Neural progenitor cell (in vitro differentiated cells): ENCODE measurements at regions not wholly inside any gene's neighbourhood (a gene's known extent, or its start where the extent isn't known, plus 50 kb on each side); places are given as distances from the start of the nearest gene placed in this dataset.

ENCODE experiments used
- CTCF ChIP-seq: fragments of 200-600 bp; sonication (generic); IDR thresholded peaks from 2 replicates; pipeline ENCODE4 v1.5.1; 2017; ENCODE audit warnings: antibody characterized with exemption, mild to moderate bottlenecking
- EZH2 ChIP-seq: fragments of 200-600 bp; sonication (generic); IDR thresholded peaks from 2 replicates; pipeline ENCODE4 v1.6.1; 2017; ENCODE audit warnings: antibody characterized with exemption, mild to moderate bottlenecking, moderate library complexity
- EZH2phosphoT487 ChIP-seq: fragments of 200-600 bp; sonication (generic); IDR thresholded peaks from 2 replicates; pipeline ENCODE4 v1.6.1; 2017; ENCODE audit warnings: antibody characterized with exemption

GRCh38 chr12:19064713-19065112 is 64.8 kb upstream of the PLEKHA5 start:
- TF ChIP-seq CTCF = no peak
- no peak for TF ChIP-seq EZH2
- TF ChIP-seq EZH2phosphoT487 = no peak
